ENCODE measurements at regions not wholly inside any gene's neighbourhood (a gene's known extent, or its start where the extent isn't known, plus 50 kb on each side); places are given as distances from the start of the nearest gene placed in this dataset.

DNA sequence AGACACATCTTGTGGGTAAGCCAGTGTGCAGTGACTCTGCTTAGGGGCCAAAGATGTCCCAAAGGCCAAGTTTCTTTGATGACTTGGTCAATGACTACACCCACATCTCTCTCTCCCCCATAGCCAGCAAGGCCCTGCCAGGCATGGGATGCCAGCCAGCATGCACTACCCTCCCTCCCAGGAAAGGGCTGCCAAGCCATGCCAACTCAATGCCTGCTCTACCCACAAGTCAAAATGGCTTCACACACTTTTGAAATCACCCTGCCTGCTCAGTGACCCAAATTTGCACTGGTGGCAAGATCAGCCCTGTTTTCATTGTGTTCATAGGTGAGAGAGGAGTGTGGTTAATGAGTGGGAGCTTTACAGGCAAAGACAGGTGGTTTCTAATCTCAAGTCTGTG, 112.5 kb downstream of the MATN1 start:
- no peak for DNase-seq (ENCODE audit: low read depth in 3 of 3, low spot score in 2 of 3)

GRCh38 chr1:30609999-30610345, 113.4 kb downstream of the MATN1 start:
- DNase-seq (ENCODE audit: low read depth in 3 of 3, low spot score in 2 of 3), result no peak

- no peak for DNase-seq (ENCODE audit: low read depth in 3 of 3, low spot score in 2 of 3)
Observed at GRCh38 chr1:30609336-30609998, 113.9 kb downstream of the MATN1 start.

DNA sequence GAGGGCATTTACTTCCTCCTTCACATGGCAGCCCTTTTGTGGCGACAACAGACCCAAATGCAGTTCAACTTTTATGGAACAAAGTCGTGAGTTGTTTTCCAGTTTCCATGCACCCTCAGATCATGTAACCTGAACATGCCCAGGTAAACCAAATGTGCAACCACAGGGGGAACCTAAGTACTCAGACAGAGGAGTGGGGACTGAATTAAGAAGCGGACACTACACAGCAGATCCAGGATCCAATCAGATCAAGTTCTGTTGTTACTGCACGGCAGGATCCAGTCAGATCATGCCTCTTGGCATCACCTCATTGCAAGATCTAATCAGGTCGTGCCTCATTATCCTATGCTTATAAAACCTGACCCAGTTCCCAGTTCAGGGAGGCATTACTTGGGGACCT, 115.7 kb downstream of the MATN1 start:
- no peak for DNase-seq (ENCODE audit: low read depth in 3 of 3, low spot score in 2 of 3)

- no peak for DNase-seq (ENCODE audit: low read depth in 3 of 3, low spot score in 2 of 3)
Observed at GRCh38 chr1:30606166-30606565, 117.2 kb downstream of the MATN1 start.

DNA sequence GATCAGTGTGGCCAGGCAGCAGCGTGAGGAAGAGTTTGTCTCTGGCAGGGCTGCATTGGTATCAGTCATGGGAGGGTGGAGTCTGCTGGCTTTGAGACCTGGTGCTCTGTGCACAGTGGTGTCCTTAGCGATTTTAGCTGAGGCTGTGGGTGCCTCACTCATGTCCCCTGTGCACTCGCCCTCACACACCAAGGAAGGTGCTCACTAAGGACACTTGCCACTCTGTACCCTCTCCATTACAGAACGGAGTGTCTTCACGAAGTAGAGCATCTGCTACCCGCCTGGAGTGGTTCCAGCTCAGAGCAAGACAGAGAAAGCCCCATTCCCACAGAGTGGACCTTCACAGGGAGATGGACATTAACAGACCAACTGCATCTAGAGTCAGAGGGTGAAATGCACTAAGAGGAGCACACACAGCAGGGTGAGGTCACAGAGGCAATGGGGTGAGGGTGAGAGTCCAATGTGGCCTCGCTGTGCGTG, 117.9 kb downstream of the MATN1 start:
- no peak for DNase-seq (ENCODE audit: low read depth in 3 of 3, low spot score in 2 of 3)

GRCh38 chr1:30604801-30605440, 118.5 kb downstream of the MATN1 start:
- no peak for DNase-seq (ENCODE audit: low read depth in 3 of 3, low spot score in 2 of 3)

DNA sequence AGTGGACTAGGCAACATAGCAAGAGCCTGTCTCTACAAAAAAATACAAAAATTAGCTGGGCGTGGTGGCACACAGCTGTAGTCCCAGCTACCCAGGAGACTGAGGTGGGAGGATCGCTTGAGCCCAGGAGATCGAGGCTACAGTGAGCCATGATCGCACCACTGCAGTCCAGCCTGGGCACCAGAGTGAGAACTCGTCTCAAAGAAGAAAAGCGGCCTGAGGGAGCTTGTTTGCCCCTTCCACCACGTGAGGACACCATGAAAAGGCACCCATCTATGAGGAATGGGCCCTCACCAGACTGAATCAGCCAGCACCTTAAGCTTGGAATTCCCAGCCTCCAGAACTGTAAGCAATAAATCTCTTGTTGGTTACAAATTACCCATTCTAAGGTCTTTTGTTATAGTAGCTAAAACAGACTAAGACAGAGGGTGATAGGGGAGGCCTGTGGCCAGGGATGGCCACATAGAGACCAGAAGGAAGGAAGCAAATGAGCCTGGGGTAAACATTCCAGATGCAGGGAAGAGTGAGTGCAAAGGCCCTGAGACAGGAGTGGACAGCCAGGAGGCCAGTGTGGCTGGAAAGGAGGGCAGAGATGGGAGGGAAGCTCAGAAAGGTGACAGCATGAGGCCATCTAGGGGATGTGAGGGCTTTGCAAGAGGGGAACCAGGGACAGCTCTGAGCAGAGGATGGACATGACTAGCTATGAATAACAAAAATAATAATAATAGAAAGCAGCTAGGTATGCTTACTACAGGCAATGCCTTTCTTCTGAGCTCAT, 120.1 kb downstream of the MATN1 start:
- no peak for DNase-seq (ENCODE audit: low read depth in 3 of 3, low spot score in 2 of 3)

DNA sequence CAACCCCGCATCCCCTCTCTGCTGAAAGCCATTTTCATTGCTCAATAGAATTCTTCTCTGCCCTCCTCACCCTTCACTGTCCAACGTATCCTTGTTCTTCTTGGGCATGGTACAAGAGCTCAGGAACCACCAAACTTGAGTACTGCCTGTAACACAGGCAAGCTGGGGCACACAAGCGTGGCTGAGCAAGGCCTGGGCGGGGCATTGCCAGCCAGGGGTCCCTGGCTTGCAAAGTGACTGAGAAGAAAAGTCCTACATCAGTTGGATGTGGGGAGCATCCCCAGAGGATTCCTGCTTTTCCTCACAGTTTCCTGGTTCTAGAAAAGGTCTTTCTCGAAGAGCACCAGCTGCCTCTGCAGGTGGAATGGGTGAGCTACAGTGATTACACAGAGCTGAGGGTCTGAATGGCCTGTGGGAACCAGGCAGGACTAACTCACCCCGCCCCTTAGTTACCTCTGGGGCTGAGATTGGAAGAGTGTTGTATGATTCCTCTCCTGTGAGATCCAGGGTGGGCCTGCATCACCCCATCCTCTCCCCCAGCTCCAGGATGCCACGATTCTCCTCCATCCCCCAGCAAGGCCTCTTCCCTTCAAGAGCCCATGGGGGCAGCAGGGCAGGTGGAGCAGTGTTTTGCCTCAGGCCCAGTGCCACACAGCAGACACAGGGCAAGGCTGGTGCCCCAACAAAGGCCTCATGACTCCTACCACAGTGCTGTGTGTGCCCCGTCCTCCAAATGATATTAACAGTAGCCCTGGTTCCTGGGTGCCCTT, 121.9 kb downstream of the MATN1 start:
- DNase-seq (ENCODE audit: low read depth in 3 of 3, low spot score in 2 of 3), result no peak

GRCh38 chr1:30600706-30601105, 122.7 kb downstream of the MATN1 start:
- DNase-seq (ENCODE audit: low read depth in 3 of 3, low spot score in 2 of 3), result no peak

DNA sequence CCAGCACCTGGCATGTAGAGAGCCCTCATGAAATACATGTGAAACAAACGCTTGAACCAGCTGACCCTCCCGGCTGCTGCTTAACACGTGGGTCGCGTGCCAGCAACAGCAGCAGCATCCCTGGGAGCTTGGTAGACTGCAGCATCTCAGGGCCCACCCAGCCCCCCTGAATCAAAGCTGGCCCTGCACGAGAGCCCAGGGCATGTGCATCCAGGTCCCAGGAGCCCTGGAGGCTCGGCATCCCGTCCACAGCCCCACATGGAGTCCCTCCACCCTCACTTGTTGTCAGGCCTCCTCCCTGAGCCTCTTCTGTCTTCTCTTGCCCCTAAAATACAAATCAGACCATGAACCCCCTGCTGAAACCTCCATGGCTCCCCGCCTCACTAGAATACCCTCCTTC, 123.1 kb downstream of the MATN1 start:
- no peak for DNase-seq (ENCODE audit: low read depth in 3 of 3, low spot score in 2 of 3)

DNA sequence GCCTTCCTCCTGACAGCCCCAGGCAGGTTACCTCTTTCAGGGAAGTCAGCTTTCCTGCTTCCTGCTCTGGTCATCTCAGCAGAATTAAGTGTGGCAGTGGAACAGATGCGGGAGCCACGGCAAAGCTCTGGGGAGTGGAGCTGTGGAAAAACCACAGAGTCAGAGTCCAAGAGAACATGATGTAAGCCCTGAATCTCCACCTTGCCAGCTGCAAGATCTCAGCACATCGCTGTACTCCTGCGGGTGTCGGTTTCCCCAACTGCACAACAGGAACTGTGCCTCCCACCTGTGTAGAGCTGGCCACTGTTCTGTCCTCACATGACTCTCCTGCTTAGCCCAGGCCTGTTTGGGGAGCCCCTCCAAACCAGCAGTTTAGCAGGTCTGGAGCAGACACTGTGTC, 123.7 kb downstream of the MATN1 start:
- no peak for DNase-seq (ENCODE audit: low read depth in 3 of 3, low spot score in 2 of 3)

GRCh38 chr1:30598571-30599114, 124.7 kb downstream of the MATN1 start:
- DNase-seq (ENCODE audit: low read depth in 3 of 3, low spot score in 2 of 3), result no peak

- DNase-seq (ENCODE audit: low read depth in 3 of 3, low spot score in 2 of 3), result no peak
Observed at GRCh38 chr1:30597711-30598110, 125.7 kb downstream of the MATN1 start.

GRCh38 chr1:30596891-30597290, 126.5 kb downstream of the MATN1 start:
- DNase-seq (ENCODE audit: low read depth in 3 of 3, low spot score in 2 of 3), result no peak

GRCh38 chr1:30596470-30596869, 126.9 kb downstream of the MATN1 start:
- DNase-seq (ENCODE audit: low read depth in 3 of 3, low spot score in 2 of 3), result no peak

- DNase-seq (ENCODE audit: low read depth in 3 of 3, low spot score in 2 of 3), result no peak
Observed at GRCh38 chr1:30589083-30589482, 134.3 kb downstream of the MATN1 start.

DNA sequence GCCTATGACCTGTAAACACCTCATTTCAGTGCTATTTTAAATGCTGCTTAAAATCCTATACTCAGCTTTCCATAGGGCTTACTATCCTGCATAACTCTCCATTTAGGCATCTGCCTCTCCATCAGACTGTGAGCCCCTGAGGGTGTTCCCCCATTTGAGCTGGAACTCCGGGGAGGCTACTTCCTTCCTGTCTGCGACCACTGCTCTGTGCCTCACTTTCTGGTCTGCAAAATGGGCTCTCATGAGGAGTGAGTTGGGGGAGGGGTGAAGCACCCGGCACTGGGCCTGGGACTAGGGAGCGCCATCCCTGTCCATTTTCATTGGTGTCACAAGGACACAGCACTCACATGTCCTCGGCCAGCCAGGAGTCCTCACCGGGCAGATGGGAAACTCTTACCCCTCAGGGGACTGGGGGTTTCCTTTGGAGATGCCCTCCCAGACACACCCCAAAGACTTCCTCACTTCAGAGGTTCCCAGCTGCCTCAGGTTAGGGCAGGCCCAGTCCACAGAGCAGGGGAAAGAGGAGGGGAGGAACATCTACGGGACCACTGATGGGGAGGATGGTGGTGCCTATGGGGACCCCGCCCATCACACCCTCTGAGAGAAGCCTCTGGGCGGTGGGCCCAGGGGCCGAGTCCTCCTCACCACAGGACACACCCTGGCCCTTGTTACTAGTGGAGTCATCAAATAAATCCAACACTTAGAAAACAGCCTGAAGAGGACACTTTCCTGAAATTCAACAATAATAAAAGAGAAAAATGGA, 134.9 kb downstream of the MATN1 start:
- no peak for DNase-seq (ENCODE audit: low read depth in 3 of 3, low spot score in 2 of 3)

- no peak for DNase-seq (ENCODE audit: low read depth in 3 of 3, low spot score in 2 of 3)
Observed at GRCh38 chr1:30586671-30587070, 136.7 kb downstream of the MATN1 start.

DNA sequence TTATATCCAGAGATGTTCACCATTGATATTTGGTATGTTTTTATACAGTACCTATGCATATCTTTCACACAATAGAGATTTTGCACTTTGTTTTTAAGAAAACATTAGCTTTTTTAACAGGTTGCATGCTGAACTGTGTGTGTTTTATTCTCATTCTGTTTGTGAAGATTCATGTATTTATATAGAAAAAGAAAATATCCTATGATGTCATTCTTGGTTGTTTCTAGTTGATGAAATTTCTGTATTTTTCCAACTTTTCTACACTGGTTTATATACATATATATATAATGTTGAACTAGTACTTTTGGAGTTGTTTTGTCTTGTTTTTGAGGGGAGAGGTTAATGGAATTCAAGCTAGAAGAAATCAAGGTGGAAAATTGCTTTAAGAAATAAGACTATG, 143.8 kb downstream of the MATN1 start:
- no peak for DNase-seq (ENCODE audit: low read depth in 3 of 3, low spot score in 2 of 3)
